ENCODE measurements at regions not wholly inside any gene's neighbourhood (a gene's known extent, or its start where the extent isn't known, plus 50 kb on each side); places are given as distances from the start of the nearest gene placed in this dataset.

DNA sequence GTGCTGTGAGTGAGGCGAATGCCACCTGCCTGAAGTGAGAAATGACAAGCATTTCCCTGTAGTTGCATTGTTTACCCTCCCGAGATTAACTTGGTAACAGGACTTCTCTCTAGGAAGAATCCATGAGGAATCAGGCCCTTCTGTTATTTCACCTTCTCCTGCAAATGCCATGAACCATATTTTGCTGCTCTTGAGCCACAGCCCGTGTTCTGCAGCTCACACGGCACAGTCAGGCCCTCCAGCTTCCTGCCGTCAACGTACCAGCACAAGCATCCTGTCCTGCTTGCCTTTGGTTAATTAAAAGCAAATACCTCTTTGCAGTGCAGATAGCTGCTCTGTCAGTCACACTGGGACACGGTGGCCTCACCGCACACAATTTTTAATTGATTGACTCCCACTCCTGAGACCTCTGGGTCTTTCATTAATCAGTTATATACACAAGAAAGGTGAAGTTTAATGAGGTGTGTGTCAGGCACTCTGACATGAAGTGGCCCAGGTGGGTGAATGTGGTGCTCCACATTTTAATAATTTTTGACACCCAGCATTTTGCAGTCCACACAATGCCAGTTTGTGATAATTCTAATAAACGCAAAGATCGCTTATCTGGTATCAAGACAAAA lies 95.3 kb upstream of the ASB18 start:
- H3K4me1 ChIP-seq (ENCODE audit: control insufficient read depth, extremely low read depth, insufficient read depth, low read length) = no peaks in the 10 kb centered on the region
- DNase-seq (ENCODE audit: low read depth, low spot score) (no peak), FAIRE-seq (no peak)
- H2AFZ ChIP-seq (ENCODE audit: control insufficient read depth, low read length) = no peak overlapping the region
- peaks cover 2% of the 10 kb centered on the region for H3K9me1 ChIP-seq (ENCODE audit: control insufficient read depth, extremely low read depth, insufficient read depth, low read length)
- H3K9me3 ChIP-seq (ENCODE audit: control insufficient read depth, low read depth, low read length) = no peaks in the 10 kb centered on the region
- no peak overlapping the region for H3K27ac ChIP-seq (ENCODE audit: control insufficient read depth, insufficient read depth, low read length)
- dilution Hi-C loops (cut with MboI; ENCODE audit: extremely low pct_ligation_motif_present, low sequenced_read_pairs) = no loop called here
- no peak for TF ChIP-seq CTCF (optimal IDR thresholded peaks at IDR 0.05 in 1 of 3, IDR thresholded peaks at IDR 0.05 in 1 of 3, conservative IDR thresholded peaks at IDR 0.05 in 1 of 3; ENCODE audit: extremely low read depth in 1 of 3, insufficient read depth in 2 of 3, low read length in 3 of 3)
- no peak for TF ChIP-seq EZH2 (IDR thresholded peaks at IDR 0.05; ENCODE audit: low read length)
- no peaks in the 10 kb centered on the region for H3K79me2 ChIP-seq (ENCODE audit: control insufficient read depth, insufficient read depth, low read length)
- no peak overlapping the region for H3K9ac ChIP-seq (ENCODE audit: control insufficient read depth, extremely low read depth, insufficient read depth, low read length)
- H3K4me2 ChIP-seq (ENCODE audit: control insufficient read depth, extremely low read depth, insufficient read depth, low read depth, low read length) = no peak overlapping the region
- H3K36me3 ChIP-seq (ENCODE audit: control insufficient read depth in 2 of 2, extremely low read depth in 1 of 2, insufficient read depth in 2 of 2, low read length in 2 of 2) = no peaks in the 10 kb centered on the region
- no peaks in the 10 kb centered on the region for H3K27me3 ChIP-seq (ENCODE audit: control insufficient read depth, extremely low read depth, insufficient read depth, low read length)
- no peak overlapping the region for H3K4me3 ChIP-seq (ENCODE audit: control insufficient read depth in 2 of 3, extremely low read depth in 1 of 3, insufficient read depth in 2 of 3, low read depth in 1 of 3, low read length in 3 of 3)
- H4K20me1 ChIP-seq (ENCODE audit: control insufficient read depth, extremely low read depth, insufficient read depth, low read length) = no peaks in the 10 kb centered on the region

DNA sequence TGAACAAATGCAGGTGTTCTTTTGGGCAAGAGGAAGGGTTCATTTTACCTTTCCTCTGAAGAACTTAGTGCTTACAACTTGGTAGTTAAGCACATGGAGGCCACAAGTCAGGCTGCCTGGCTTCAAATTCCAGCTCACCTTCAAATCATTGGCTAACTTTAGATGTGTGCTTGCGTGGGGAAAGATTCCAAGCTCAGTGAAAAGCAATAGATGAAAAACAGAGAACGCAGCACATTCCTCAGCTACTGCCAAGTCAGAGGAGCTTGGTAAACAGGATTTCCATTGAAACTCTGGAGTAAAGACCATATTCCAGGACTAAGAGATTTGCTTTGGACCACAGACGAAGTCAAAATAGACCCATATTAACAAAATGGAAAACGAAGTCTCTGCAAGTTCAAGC lies 96.3 kb upstream of the ASB18 start:
- H3K36me3 ChIP-seq (ENCODE audit: control insufficient read depth in 2 of 2, extremely low read depth in 1 of 2, insufficient read depth in 2 of 2, low read length in 2 of 2) = no peaks in the 10 kb centered on the region
- dilution Hi-C loops (cut with MboI; ENCODE audit: extremely low pct_ligation_motif_present, low sequenced_read_pairs) = no loop called here

More for the DNA sequence above, 96.3 kb upstream of the ASB18 start:
- DNase-seq (ENCODE audit: low read depth, low spot score) (no peak), FAIRE-seq (no peak)
- no peak overlapping the region for H3K4me3 ChIP-seq (ENCODE audit: control insufficient read depth in 2 of 3, extremely low read depth in 1 of 3, insufficient read depth in 2 of 3, low read depth in 1 of 3, low read length in 3 of 3)
- TF ChIP-seq CTCF (optimal IDR thresholded peaks at IDR 0.05 in 1 of 3, IDR thresholded peaks at IDR 0.05 in 1 of 3, conservative IDR thresholded peaks at IDR 0.05 in 1 of 3; ENCODE audit: extremely low read depth in 1 of 3, insufficient read depth in 2 of 3, low read length in 3 of 3) (no peak), EZH2 (IDR thresholded peaks at IDR 0.05; ENCODE audit: low read length) (no peak)
- no peaks in the 10 kb centered on the region for H3K27me3 ChIP-seq (ENCODE audit: control insufficient read depth, extremely low read depth, insufficient read depth, low read length)
- H2AFZ ChIP-seq (ENCODE audit: control insufficient read depth, low read length) = no peak overlapping the region
- H3K9ac ChIP-seq (ENCODE audit: control insufficient read depth, extremely low read depth, insufficient read depth, low read length) = no peak overlapping the region
- no peaks in the 10 kb centered on the region for H3K9me3 ChIP-seq (ENCODE audit: control insufficient read depth, low read depth, low read length)
- no peak overlapping the region for H3K27ac ChIP-seq (ENCODE audit: control insufficient read depth, insufficient read depth, low read length)
- H3K9me1 ChIP-seq (ENCODE audit: control insufficient read depth, extremely low read depth, insufficient read depth, low read length) = peaks cover 2% of the 10 kb centered on the region
- no peaks in the 10 kb centered on the region for H3K79me2 ChIP-seq (ENCODE audit: control insufficient read depth, insufficient read depth, low read length)
- no peak overlapping the region for H3K4me2 ChIP-seq (ENCODE audit: control insufficient read depth, extremely low read depth, insufficient read depth, low read depth, low read length)
- H4K20me1 ChIP-seq (ENCODE audit: control insufficient read depth, extremely low read depth, insufficient read depth, low read length) = no peaks in the 10 kb centered on the region
- H3K4me1 ChIP-seq (ENCODE audit: control insufficient read depth, extremely low read depth, insufficient read depth, low read length) = no peaks in the 10 kb centered on the region

Data from keratinocyte (primary cell).